Mesodermal cell (in vitro differentiated cells): ENCODE measurements at regions not wholly inside any gene's neighbourhood (a gene's known extent, or its start where the extent isn't known, plus 50 kb on each side); places are given as distances from the start of the nearest gene placed in this dataset.
"Not testable (repeated sequence)": the region's sequence is repeated elsewhere in the genome, so short reads cannot be mapped to it uniquely, and the experiment has no call there.

Experiments
- H3K27ac ChIP-seq: 2 replicates; pipeline ENCODE4 v1.7.0; 2013; ENCODE audit warnings: mild to moderate bottlenecking, low read depth, low read length, moderate library complexity; ENCODE audit not compliant: severe bottlenecking
- H3K36me3 ChIP-seq: 2 replicates; pipeline ENCODE4 v1.7.1; 2013; ENCODE audit warnings: mild to moderate bottlenecking, low read length, moderate library complexity; ENCODE audit not compliant: control insufficient read depth, insufficient read depth
- H3K4me1 ChIP-seq: one replicate; pipeline ENCODE4 v1.7.1; 2013; ENCODE audit warnings: mild to moderate bottlenecking, low read length; ENCODE audit not compliant: insufficient read depth, control insufficient read depth, poor library complexity, severe bottlenecking
- H3K4me3 ChIP-seq: 2 replicates; pipeline ENCODE4 v1.7.0; 2013; ENCODE audit warnings: low read length, control low read depth, mild to moderate bottlenecking; ENCODE audit not compliant: insufficient read depth, poor library complexity, severe bottlenecking; ENCODE audit errors: extremely low read depth
- H3K9me3 ChIP-seq: 2 replicates; pipeline ENCODE4 v1.7.1; 2013; ENCODE audit warnings: mild to moderate bottlenecking, low read length, moderate library complexity; ENCODE audit not compliant: control insufficient read depth
- WGBS, 2 experiments: methylation state at CpG; one replicate each; pipeline ENCODE4 v1.1.5; 2013; ENCODE audit warnings: missing lambda C conversion rate in 2 of 2; ENCODE audit not compliant: insufficient coverage in 2 of 2; 5-methylcytosine and 5-hydroxymethylcytosine counted together

DNA sequence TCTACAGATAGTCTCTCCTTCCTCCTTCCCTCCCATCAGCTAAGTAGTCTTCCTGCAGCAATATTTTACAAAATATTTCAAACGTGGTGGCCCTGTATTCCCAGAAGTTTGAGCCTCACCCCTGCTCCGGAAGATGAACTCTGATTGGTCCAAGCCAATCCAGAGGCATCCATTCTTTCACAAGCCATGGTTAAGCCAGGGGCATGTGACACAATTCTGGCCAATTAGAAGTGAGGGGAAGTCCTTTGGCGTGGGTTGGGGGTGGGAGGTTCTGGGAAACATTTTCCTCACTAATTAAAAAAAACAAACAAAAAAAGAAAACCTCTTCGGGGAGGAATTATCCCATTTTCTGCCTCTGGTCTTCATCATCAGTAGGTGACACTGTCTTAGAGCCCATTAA lies 69.4 kb upstream of the GSC start:
- H3K36me3 ChIP-seq: no peaks in the 10 kb centered on the region
- H3K4me3 ChIP-seq: no peak overlapping the region
- H3K9me3 ChIP-seq: no peaks in the 10 kb centered on the region
- no peaks in the 10 kb centered on the region for H3K4me1 ChIP-seq
- no peak overlapping the region for H3K27ac ChIP-seq
- WGBS, 2 experiments: 79 to 93% methylated on average over 2 of the region's 4 CpGs

DNA sequence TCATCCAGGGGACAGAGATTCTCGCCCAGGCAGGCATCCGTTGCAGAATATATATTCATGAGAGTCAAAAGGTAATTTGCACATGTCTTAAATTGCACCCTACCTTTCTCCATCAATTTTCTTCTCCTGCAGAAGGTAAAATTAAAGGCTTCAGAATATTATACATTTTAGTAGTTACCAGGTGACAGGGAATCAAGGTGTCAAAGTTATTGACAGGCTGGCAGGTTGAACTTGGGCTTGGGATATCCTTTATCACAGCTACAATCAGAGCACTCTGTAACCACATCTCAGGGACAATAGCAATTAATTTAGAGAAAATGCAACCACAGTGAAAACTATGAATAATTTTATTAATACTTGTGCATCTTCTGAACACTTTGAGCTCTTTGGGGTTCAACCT lies 66.9 kb upstream of the GSC start:
- Histone ChIP-seq H3K4me3 (no peak overlapping the region), H3K27ac (no peak overlapping the region), H3K4me1 (no peaks in the 10 kb centered on the region), H3K36me3 (no peaks in the 10 kb centered on the region), H3K9me3 (no peaks in the 10 kb centered on the region)
- 89% methylated on average over 2 of the region's 2 CpGs; no CpG with 5 or more reads in 1 of the 2 experiments for WGBS, 2 experiments

DNA sequence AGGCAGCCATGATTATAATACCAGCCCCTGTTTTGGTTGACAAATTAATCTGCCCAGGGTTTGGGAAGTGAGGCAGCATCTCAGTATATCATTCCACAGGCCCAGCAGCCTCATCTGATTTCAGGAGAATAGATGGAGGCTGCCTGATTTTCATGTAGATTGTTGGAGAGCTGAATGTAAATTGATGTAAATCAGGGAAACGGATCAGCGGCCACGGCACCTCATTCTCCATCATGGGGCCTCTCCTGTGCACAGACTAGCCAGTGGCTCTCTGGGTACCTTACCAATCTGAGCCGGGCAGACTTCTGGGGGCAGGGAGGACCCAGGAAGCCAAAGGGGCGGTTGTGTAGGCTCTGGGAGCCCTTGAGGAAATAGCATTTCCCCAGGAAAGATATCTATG lies 63.7 kb upstream of the GSC start:
- H3K36me3 ChIP-seq: no peaks in the 10 kb centered on the region
- H3K27ac ChIP-seq: no peak overlapping the region
- 69 to 71% methylated on average over 3 to 5 of the region's 5 CpGs for WGBS, 2 experiments
- no peaks in the 10 kb centered on the region for H3K9me3 ChIP-seq
- H3K4me1 ChIP-seq: no peaks in the 10 kb centered on the region
- H3K4me3 ChIP-seq: no peak overlapping the region

DNA sequence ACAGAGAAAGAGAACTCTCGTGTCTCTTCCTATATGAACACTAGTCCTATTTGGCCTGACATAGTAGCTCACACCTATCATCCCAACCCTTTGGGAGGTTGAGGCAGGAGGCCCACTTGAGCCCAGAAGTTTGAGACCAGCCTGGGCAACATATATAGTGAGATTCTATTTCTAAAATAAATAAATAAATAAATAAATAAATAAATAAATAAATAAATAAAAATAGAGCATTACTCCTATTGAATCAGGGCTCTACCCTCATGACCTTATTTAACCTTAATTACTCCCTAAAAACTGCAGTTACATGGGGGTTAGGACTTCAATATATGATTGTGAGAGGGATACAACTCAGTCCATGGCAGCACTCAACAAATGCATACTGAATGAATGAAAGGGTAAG lies 61.2 kb upstream of the GSC start:
- H3K4me1 ChIP-seq: no peaks in the 10 kb centered on the region
- H3K9me3 ChIP-seq: no peaks in the 10 kb centered on the region
- H3K27ac ChIP-seq: no peak overlapping the region
- H3K4me3 ChIP-seq: no peak overlapping the region
- WGBS, 2 experiments: no CpG with 5 or more reads among the region's 1 CpG
- H3K36me3 ChIP-seq: no peaks in the 10 kb centered on the region

DNA sequence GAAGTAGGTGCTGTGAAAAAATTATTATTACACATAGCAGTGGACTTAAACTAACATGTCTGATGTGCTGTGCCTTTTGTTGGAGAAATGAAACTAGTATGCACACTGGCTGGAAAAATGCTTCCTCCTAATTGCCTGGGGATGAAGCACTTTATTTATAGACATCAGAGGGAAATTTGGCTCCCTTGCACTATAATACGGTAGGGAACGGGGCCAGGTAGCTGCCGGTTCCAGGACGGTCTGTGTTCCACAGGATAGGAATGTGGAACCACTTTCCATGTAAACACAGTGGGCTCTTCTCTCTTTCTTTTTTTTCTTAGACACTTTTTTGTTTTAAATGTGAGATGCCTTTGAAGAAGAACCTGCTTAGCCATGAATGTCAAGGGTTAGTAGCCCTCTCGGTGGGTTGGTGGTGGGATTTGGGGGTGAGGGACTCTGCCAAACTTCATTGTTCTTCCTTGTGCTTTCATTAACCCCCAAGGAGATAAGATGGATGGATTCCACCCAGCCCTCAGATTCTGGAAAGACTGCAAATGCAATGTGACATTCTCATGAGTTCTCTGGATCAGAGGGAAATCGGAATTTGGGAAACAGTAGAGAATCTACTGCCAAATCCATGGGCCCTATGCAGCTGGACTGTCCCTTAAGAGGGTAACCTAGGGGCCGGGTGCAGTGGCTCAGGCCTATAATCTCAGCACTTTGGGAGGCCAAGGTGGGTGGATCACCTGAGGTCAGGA lies 58.0 kb upstream of the GSC start:
- Histone ChIP-seq H3K4me1 (peaks cover 7% of the 10 kb centered on the region), H3K27ac (no peak overlapping the region), H3K36me3 (no peaks in the 10 kb centered on the region), H3K9me3 (peaks cover 9% of the 10 kb centered on the region), H3K4me3 (no peak overlapping the region)
- WGBS, 2 experiments: 86 to 91% methylated on average over 3 to 6 of the region's 7 CpGs

DNA sequence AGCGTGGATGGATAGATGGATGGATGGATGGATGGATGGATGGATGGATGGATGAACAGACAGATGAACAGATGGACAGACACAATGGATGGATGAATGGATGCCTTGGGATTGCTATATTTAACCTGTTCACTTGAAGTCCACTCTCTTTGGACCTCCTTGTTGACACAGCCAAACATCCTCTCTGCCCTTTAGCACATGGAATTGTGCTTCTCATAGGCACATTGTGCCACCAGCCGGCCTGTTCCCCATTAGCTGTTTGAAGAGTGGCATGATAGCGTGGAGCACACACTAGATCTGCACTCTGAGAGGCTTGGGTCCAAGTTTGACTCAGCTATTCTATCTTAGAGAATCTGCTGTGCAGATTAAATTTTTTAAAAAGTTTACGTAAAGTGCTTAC lies 56.9 kb upstream of the GSC start:
- Histone ChIP-seq H3K4me3 (no peak overlapping the region), H3K27ac (no peak overlapping the region), H3K36me3 (no peaks in the 10 kb centered on the region), H3K9me3 (peaks cover 9% of the 10 kb centered on the region), H3K4me1 (peaks cover 7% of the 10 kb centered on the region)
- WGBS, 2 experiments: 89 to 92% methylated on average over 3 to 4 of the region's 4 CpGs

DNA sequence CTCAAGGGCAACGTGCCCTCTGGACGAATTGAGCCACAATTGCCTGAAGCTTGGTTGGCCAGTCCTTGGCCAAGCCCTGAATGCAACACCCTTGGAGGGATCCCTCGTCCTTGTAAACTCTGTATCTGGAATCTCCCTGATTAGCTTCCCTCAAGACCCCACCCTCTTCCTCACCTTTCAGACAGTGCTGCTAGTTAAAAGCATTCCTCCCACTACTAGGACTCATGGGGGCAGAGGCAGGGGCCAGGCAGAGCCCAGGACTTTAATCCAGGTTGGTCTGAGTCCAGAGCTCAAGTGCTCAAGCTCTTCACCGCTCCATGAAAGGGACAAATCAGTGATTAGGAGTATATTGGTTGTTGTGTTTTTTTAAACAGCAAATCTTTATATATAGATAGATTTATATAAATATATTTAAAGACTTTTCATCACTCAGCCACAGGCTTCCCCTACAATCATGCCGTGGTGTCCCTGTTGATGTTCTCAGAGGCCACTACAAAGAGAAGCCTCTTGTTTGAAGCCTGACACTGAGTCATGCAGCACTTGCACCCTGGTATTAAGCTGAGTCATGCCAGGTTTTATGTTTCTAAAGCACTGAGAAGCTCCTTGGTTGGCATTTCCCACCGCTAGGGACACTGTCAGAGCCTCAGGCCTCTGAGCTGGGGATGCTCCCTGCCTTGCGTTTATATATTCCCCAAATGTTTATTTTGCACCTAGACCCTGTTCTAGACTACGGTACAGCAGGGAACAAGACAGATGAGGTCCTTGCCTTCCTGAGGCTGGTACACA lies 53.8 kb upstream of the GSC start:
- no peak overlapping the region for H3K4me3 ChIP-seq
- H3K27ac ChIP-seq: no peak overlapping the region
- no peaks in the 10 kb centered on the region for H3K36me3 ChIP-seq
- 75 to 82% methylated on average over 4 to 5 of the region's 8 CpGs for WGBS, 2 experiments
- peaks cover 7% of the 10 kb centered on the region for H3K4me1 ChIP-seq
- peaks cover 13% of the 10 kb centered on the region for H3K9me3 ChIP-seq

DNA sequence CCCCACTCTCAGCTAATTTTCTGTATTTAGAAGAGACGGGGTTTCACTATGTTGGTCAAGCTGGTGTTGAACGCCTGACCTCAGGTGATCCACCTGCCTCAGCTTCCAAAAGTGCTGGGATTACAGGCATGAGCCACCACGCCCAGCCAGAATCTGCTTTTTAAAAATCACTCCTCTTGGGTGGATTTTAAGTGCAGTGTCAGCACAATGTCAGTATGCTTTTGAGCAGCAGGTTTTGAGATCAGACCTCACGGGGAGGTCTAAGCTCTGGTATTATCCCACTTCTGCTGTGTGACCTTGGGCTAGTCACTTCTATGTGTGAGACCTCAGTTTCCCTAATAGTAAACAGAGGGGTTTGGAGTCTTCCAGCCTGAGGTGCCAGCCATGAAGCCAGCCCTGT lies 51.8 kb upstream of the GSC start:
- peaks cover 14% of the 10 kb centered on the region for H3K9me3 ChIP-seq
- H3K4me1 ChIP-seq: peaks cover 7% of the 10 kb centered on the region
- H3K4me3 ChIP-seq: no peak overlapping the region
- no peaks in the 10 kb centered on the region for H3K36me3 ChIP-seq
- no peak overlapping the region for H3K27ac ChIP-seq
- 79 to 82% methylated on average over 2 to 3 of the region's 4 CpGs for WGBS, 2 experiments

DNA sequence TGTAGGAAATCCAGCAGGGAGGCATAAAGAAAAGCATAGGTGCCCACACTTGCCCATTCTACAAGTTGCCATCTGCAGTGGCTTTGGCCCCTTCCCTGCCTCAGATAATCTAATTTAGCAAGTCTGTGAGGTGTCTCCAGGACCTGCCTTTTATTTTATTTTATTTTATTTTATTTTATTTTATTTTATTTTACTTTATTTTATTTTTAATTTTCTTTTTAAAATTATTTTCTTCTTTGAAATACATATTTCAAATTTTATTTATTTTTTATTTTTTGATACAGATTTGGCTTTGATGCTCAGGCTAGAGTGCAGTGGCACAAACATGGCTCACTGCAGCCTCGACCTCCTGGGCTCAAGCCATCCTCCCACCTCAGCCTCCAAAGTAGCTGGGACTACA lies 51.0 kb upstream of the GSC start:
- not testable (repeated sequence) for H3K27ac ChIP-seq, H3K4me1 ChIP-seq, H3K4me3 ChIP-seq, H3K36me3 ChIP-seq
- 80% methylated on average over 1 of the region's 1 CpG; no CpG with 5 or more reads in 1 of the 2 experiments for WGBS, 2 experiments
- H3K9me3 ChIP-seq: peaks cover 14% of the 10 kb centered on the region
